ENCODE measurements at regions not wholly inside any gene's neighbourhood (a gene's known extent, or its start where the extent isn't known, plus 50 kb on each side); places are given as distances from the start of the nearest gene placed in this dataset.

- TF ChIP-seq CTCF (IDR thresholded peaks at IDR 0.05; ENCODE audit: insufficient read depth in 1 of 2, low read depth in 1 of 2, low read length in 1 of 2, severe bottlenecking in 1 of 2, unreplicated experiment in 1 of 2): no peak
- no peak for DNase-seq
- Histone ChIP-seq H3K27me3 (replicated peaks; ENCODE audit: control insufficient read depth, insufficient read depth, low read length) (no peaks in the 10 kb centered on the region), H3K9me3 (no peaks in the 10 kb centered on the region), H3K36me3 (ENCODE audit: control insufficient read depth, insufficient read depth, low read length) (no peaks in the 10 kb centered on the region), H3K4me3 (ENCODE audit: low read depth, low read length) (no peak overlapping the region), H3K4me1 (no peaks in the 10 kb centered on the region)
- BruUV-seq (replicated peaks): no TSS peak
- H3K9me3 Mint-ChIP-seq (ENCODE audit: unreplicated experiment): no peaks in the 10 kb centered on the region
- H3K4me1 Mint-ChIP-seq (ENCODE audit: low read depth, unreplicated experiment): peaks cover 7% of the 10 kb centered on the region
- no peaks in the 10 kb centered on the region for H3K36me3 Mint-ChIP-seq (ENCODE audit: insufficient read depth, unreplicated experiment)
- CTCF ChIA-PET: no interaction called here
- POLR2A ChIA-PET: no interaction called here
- H3K27me3 Mint-ChIP-seq (ENCODE audit: insufficient read depth, unreplicated experiment): peaks cover 8% of the 10 kb centered on the region
- H3K4me3 Mint-ChIP-seq (ENCODE audit: unreplicated experiment): no peak overlapping the region
- intact Hi-C loops (cut with micrococcal nuclease; ENCODE audit: unreplicated experiment): no loop called here
- no peak overlapping the region for H3K27ac Mint-ChIP-seq (ENCODE audit: unreplicated experiment)
Measured at GRCh38 chr15:101544613-101544945, 55.1 kb upstream of the PCSK6 start.

GRCh38 chr15:101543926-101544612 is 54.6 kb upstream of the PCSK6 start:
- peaks cover 8% of the 10 kb centered on the region for H3K27me3 Mint-ChIP-seq (ENCODE audit: insufficient read depth, unreplicated experiment)
- Histone ChIP-seq H3K36me3 (ENCODE audit: control insufficient read depth, insufficient read depth, low read length) (no peaks in the 10 kb centered on the region), H3K4me3 (ENCODE audit: low read depth, low read length) (no peak overlapping the region), H3K4me1 (no peaks in the 10 kb centered on the region), H3K27me3 (replicated peaks; ENCODE audit: control insufficient read depth, insufficient read depth, low read length) (no peaks in the 10 kb centered on the region), H3K9me3 (no peaks in the 10 kb centered on the region)
- H3K4me3 Mint-ChIP-seq (ENCODE audit: unreplicated experiment): no peak overlapping the region
- ChIA-PET POLR2A (no interaction called here), CTCF (no interaction called here)
- no peak for TF ChIP-seq CTCF (IDR thresholded peaks at IDR 0.05; ENCODE audit: insufficient read depth in 1 of 2, low read depth in 1 of 2, low read length in 1 of 2, severe bottlenecking in 1 of 2, unreplicated experiment in 1 of 2)
- intact Hi-C loops (cut with micrococcal nuclease; ENCODE audit: unreplicated experiment): no loop called here
- no peak for DNase-seq
- no peak overlapping the region for H3K27ac Mint-ChIP-seq (ENCODE audit: unreplicated experiment)
- H3K9me3 Mint-ChIP-seq (ENCODE audit: unreplicated experiment): no peaks in the 10 kb centered on the region
- peaks cover 7% of the 10 kb centered on the region for H3K4me1 Mint-ChIP-seq (ENCODE audit: low read depth, unreplicated experiment)
- H3K36me3 Mint-ChIP-seq (ENCODE audit: insufficient read depth, unreplicated experiment): no peaks in the 10 kb centered on the region
- no TSS peak for BruUV-seq (replicated peaks)

GRCh38 chr15:101543431-101543830 is 53.9 kb upstream of the PCSK6 start:
- TF ChIP-seq CTCF (IDR thresholded peaks at IDR 0.05; ENCODE audit: insufficient read depth in 1 of 2, low read depth in 1 of 2, low read length in 1 of 2, severe bottlenecking in 1 of 2, unreplicated experiment in 1 of 2): no peak
- no TSS peak for BruUV-seq (replicated peaks)
- Mint-ChIP-seq H3K27me3 (ENCODE audit: insufficient read depth, unreplicated experiment) (peaks cover 5% of the 10 kb centered on the region), H3K4me1 (ENCODE audit: low read depth, unreplicated experiment) (peaks cover 7% of the 10 kb centered on the region), H3K36me3 (ENCODE audit: insufficient read depth, unreplicated experiment) (no peaks in the 10 kb centered on the region), H3K4me3 (ENCODE audit: unreplicated experiment) (no peak overlapping the region), H3K27ac (ENCODE audit: unreplicated experiment) (no peak overlapping the region), H3K9me3 (ENCODE audit: unreplicated experiment) (no peaks in the 10 kb centered on the region)
- intact Hi-C loops (cut with micrococcal nuclease; ENCODE audit: unreplicated experiment): no loop called here
- no peak for DNase-seq
- CTCF ChIA-PET: no interaction called here
- Histone ChIP-seq H3K4me3 (ENCODE audit: low read depth, low read length) (no peak overlapping the region), H3K4me1 (no peaks in the 10 kb centered on the region), H3K9me3 (no peaks in the 10 kb centered on the region), H3K27me3 (replicated peaks; ENCODE audit: control insufficient read depth, insufficient read depth, low read length) (no peaks in the 10 kb centered on the region), H3K36me3 (ENCODE audit: control insufficient read depth, insufficient read depth, low read length) (no peaks in the 10 kb centered on the region)
- POLR2A ChIA-PET: no interaction called here

Data from Caco-2 (cell line).